HG03439 (cell line): ENCODE measurements at regions not wholly inside any gene's neighbourhood (a gene's known extent, or its start where the extent isn't known, plus 50 kb on each side); places are given as distances from the start of the nearest gene placed in this dataset.
A peak's percentile ranks its signal among the peaks of the same experiment; 100 is the strongest.
"Not testable (repeated sequence)": the region's sequence is repeated elsewhere in the genome, so short reads cannot be mapped to it uniquely, and the experiment has no call there.

Experiments
- ATAC-seq: cut with Tn5 transposase; IDR thresholded peaks from one replicate; pipeline ENCODE4 v1.9.1; 2021; ENCODE audit warnings: mild to moderate bottlenecking, moderate library complexity; ENCODE audit not compliant: unreplicated experiment

GRCh38 chr5:102154791-102155605 lies 141.1 kb downstream of the SLCO4C1 start:
- peak; percentile 58 for ATAC-seq

- no peak for ATAC-seq
These were observed 141.8 kb downstream of the SLCO4C1 start for GRCh38 chr5:102154291-102154690.

- peak; percentile 72 for ATAC-seq
These were observed 142.9 kb downstream of the SLCO4C1 start for GRCh38 chr5:102153003-102153759.

- no peak for ATAC-seq
These were observed 157.1 kb downstream of the SLCO4C1 start for GRCh38 chr5:102139029-102139428.

GRCh38 chr5:102138243-102138653 lies 157.8 kb downstream of the SLCO4C1 start:
- ATAC-seq, result no peak

GRCh38 chr5:102130890-102131289 lies 165.2 kb downstream of the SLCO4C1 start:
- no peak for ATAC-seq

GRCh38 chr5:102130386-102130785 lies 165.7 kb downstream of the SLCO4C1 start:
- ATAC-seq, result no peak

- ATAC-seq, result no peak
These were observed 176.8 kb downstream of the SLCO4C1 start for GRCh38 chr5:102119252-102119651.

- no peak for ATAC-seq
These were observed 180.3 kb downstream of the SLCO4C1 start for GRCh38 chr5:102115736-102116135.

GRCh38 chr5:102114525-102115069 lies 181.5 kb downstream of the SLCO4C1 start:
- ATAC-seq, result no peak

- no peak for ATAC-seq
These were observed 188.2 kb downstream of the SLCO4C1 start for GRCh38 chr5:102107865-102108264.

- no peak for ATAC-seq
These were observed 189.5 kb downstream of the SLCO4C1 start for GRCh38 chr5:102106599-102106998.

GRCh38 chr5:102099766-102100331 lies 196.2 kb downstream of the SLCO4C1 start:
- no peak for ATAC-seq

- ATAC-seq, result not testable (repeated sequence)
These were observed 197.0 kb downstream of the SLCO4C1 start for GRCh38 chr5:102099083-102099482.

GRCh38 chr5:102098606-102099005 lies 197.5 kb downstream of the SLCO4C1 start:
- ATAC-seq, result not testable (repeated sequence)

GRCh38 chr5:102090770-102091169 lies 205.3 kb downstream of the SLCO4C1 start:
- ATAC-seq, result peak; percentile 85

GRCh38 chr5:102089883-102090282 lies 206.2 kb downstream of the SLCO4C1 start:
- ATAC-seq, result no peak

GRCh38 chr5:102087906-102088305 lies 208.2 kb downstream of the SLCO4C1 start:
- no peak for ATAC-seq

- ATAC-seq, result no peak
These were observed 215.8 kb downstream of the SLCO4C1 start for GRCh38 chr5:102080288-102080687.

- no peak for ATAC-seq
These were observed 218.2 kb downstream of the SLCO4C1 start for GRCh38 chr5:102077920-102078319.

GRCh38 chr5:102069974-102070373 lies 226.1 kb downstream of the SLCO4C1 start:
- no peak for ATAC-seq
